ENCODE measurements at regions not wholly inside any gene's neighbourhood (a gene's known extent, or its start where the extent isn't known, plus 50 kb on each side); places are given as distances from the start of the nearest gene placed in this dataset.

DNA sequence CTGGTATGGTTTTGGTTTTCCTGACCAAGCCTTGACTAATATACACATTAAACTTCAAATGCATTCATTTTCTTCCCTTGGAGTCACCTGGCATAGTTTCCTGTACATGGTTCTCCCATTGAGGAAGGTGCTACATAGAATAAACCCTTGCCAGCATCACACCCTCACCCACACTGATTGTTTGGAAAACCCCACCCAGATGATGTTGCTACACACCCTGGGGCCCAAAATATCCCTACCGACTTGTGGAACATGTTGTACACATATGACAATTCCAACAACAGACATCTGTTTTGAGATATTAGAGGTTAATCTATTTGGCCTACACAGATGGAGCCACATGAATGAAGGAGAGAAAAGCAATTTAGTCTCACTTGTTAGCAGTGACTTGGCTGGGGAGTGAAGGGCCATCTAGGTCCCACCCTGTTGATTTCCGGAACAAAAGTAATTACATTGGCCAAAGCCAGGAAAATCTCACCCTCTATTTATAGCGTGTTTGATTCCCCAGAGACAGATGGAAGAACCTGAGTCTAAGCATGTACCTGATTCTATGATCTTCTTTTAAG lies 606.0 kb upstream of the BTBD3 start:
- peaks cover 5% of the 10 kb centered on the region; the same call in 1 of the 2 replicates for H3K9me2 ChIP-seq
- H3K36me3 ChIP-seq (replicated peaks in 1 of 2; ENCODE audit: control insufficient read depth in 1 of 2, insufficient read depth in 2 of 2, low read length in 1 of 2) = no peaks in the 10 kb centered on the region
- no peaks in the 10 kb centered on the region for H3K79me2 ChIP-seq (ENCODE audit: insufficient read depth)
- H3F3A ChIP-seq (replicated peaks; ENCODE audit: insufficient read depth) = no peaks in the 10 kb centered on the region
- 46% methylated on average over 3 of the region's 3 CpGs for WGBS (ENCODE audit: low lambda C conversion rate)
- TF ChIP-seq RFX5 (IDR thresholded peaks at IDR 0.05; ENCODE audit: low read length) (no peak), EP300 (IDR thresholded peaks at IDR 0.05; ENCODE audit: borderline replicate concordance in 1 of 2, low read depth in 1 of 2, low read length in 1 of 2) (no peak), MXI1 (IDR thresholded peaks at IDR 0.05; ENCODE audit: low read depth, low read length) (no peak), FOSL2 (IDR thresholded peaks at IDR 0.05; ENCODE audit: borderline replicate concordance, low read depth) (no peak), SMC3 (IDR thresholded peaks at IDR 0.05; ENCODE audit: low read depth, low read length) (no peak), TCF12 (IDR thresholded peaks at IDR 0.05) (no peak), TEAD4 (IDR thresholded peaks at IDR 0.05; ENCODE audit: borderline replicate concordance, insufficient read depth) (no peak)
- TF ChIP-seq, protein P1, sequence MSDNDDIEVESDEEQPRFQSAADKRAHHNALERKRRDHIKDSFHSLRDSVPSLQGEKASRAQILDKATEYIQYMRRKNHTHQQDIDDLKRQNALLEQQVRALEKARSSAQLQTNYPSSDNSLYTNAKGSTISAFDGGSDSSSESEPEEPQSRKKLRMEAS (IDR thresholded peaks at IDR 0.05; ENCODE audit: low read depth) = no peak
- H3K9ac ChIP-seq = no peak overlapping the region
- POLR2A ChIA-PET = no interaction called here
- H3K27me3 ChIP-seq (ENCODE audit: insufficient read depth) = no peaks in the 10 kb centered on the region
- no peak overlapping the region for H3K27ac ChIP-seq (ENCODE audit: low read depth in 2 of 2, low read length in 1 of 2)
- H3K9me3 ChIP-seq = 0 out of 2 replicates have a peak, but pooled peaks cover 3% of the 10 kb centered on the region
- no peak overlapping the region for H3K4me2 ChIP-seq
- H3K4me1 ChIP-seq (ENCODE audit: control insufficient read depth in 1 of 2, insufficient read depth in 2 of 2, low read depth in 1 of 2, low read length in 1 of 2) = no peaks in the 10 kb centered on the region
- DNase-seq = no peak
- H2AFZ ChIP-seq (ENCODE audit: low read depth) = no peak overlapping the region
- CTCF ChIA-PET = interaction anchor here (0.6 kb wide), 1 partner anchor 232 kb away, joined by 3 read pairs; no protein-coding TSS in a partner anchor
- no peaks in the 10 kb centered on the region for H4K20me1 ChIP-seq (ENCODE audit: insufficient read depth)
- no peak overlapping the region for H3K4me3 ChIP-seq (ENCODE audit: low read depth in 2 of 2, low read length in 1 of 2)

DNA sequence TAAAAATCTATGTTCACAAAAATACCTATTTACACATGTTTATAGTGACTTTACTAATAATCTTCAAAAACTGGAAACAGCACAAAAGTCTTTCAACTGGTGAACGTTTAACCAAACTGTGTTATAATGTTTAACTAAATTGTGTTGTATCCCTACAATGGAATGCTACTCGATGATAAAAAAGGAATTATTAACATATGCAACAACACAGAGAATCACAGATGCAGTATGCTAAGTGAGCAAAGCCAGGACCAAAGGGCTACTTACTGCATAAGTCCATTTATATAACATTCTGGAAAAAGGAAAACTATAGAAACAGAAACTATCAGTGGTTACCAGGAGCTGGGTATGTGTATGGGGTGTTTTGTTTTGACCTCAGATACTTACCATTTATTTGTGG lies 602.2 kb upstream of the BTBD3 start:
- Histone ChIP-seq H3F3A (replicated peaks; ENCODE audit: insufficient read depth) (no peaks in the 10 kb centered on the region), H3K27ac (ENCODE audit: low read depth in 2 of 2, low read length in 1 of 2) (no peak overlapping the region), H3K79me2 (ENCODE audit: insufficient read depth) (no peaks in the 10 kb centered on the region), H3K9me2 (peaks cover 5% of the 10 kb centered on the region; the same call in 1 of the 2 replicates), H3K27me3 (ENCODE audit: insufficient read depth) (no peaks in the 10 kb centered on the region), H2AFZ (ENCODE audit: low read depth) (no peak overlapping the region), H3K4me2 (no peak overlapping the region), H3K9ac (no peak overlapping the region), H3K4me1 (ENCODE audit: control insufficient read depth in 1 of 2, insufficient read depth in 2 of 2, low read depth in 1 of 2, low read length in 1 of 2) (no peaks in the 10 kb centered on the region), H3K4me3 (ENCODE audit: low read depth in 2 of 2, low read length in 1 of 2) (no peak overlapping the region), H4K20me1 (ENCODE audit: insufficient read depth) (no peaks in the 10 kb centered on the region), H3K36me3 (replicated peaks in 1 of 2; ENCODE audit: control insufficient read depth in 1 of 2, insufficient read depth in 2 of 2, low read length in 1 of 2) (no peaks in the 10 kb centered on the region), H3K9me3 (0 out of 2 replicates have a peak, but pooled peaks cover 3% of the 10 kb centered on the region)
- DNase-seq = no peak
- ChIA-PET POLR2A (no interaction called here), CTCF (no interaction called here)
- 17% methylated on average over 2 of the region's 2 CpGs for WGBS (ENCODE audit: low lambda C conversion rate)
- TF ChIP-seq, protein P2, sequence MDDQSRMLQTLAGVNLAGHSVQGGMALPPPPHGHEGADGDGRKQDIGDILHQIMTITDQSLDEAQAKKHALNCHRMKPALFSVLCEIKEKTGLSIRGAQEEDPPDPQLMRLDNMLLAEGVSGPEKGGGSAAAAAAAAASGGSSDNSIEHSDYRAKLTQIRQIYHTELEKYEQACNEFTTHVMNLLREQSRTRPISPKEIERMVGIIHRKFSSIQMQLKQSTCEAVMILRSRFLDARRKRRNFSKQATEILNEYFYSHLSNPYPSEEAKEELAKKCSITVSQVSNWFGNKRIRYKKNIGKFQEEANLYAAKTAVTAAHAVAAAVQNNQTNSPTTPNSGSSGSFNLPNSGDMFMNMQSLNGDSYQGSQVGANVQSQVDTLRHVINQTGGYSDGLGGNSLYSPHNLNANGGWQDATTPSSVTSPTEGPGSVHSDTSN (IDR thresholded peaks at IDR 0.05) = no peak
- TF ChIP-seq TAF1 (IDR thresholded peaks at IDR 0.05; ENCODE audit: borderline replicate concordance, low read depth, low read length) = no peak
- TF ChIP-seq NFIC (IDR thresholded peaks at IDR 0.05; ENCODE audit: borderline replicate concordance) = no peak
- TF ChIP-seq, protein P3, sequence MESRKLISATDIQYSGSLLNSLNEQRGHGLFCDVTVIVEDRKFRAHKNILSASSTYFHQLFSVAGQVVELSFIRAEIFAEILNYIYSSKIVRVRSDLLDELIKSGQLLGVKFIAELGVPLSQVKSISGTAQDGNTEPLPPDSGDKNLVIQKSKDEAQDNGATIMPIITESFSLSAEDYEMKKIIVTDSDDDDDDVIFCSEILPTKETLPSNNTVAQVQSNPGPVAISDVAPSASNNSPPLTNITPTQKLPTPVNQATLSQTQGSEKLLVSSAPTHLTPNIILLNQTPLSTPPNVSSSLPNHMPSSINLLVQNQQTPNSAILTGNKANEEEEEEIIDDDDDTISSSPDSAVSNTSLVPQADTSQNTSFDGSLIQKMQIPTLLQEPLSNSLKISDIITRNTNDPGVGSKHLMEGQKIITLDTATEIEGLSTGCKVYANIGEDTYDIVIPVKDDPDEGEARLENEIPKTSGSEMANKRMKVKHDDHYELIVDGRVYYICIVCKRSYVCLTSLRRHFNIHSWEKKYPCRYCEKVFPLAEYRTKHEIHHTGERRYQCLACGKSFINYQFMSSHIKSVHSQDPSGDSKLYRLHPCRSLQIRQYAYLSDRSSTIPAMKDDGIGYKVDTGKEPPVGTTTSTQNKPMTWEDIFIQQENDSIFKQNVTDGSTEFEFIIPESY (IDR thresholded peaks at IDR 0.05; ENCODE audit: borderline replicate concordance, low read depth) = no peak
- no peak for TF ChIP-seq SMC3 (IDR thresholded peaks at IDR 0.05; ENCODE audit: low read depth, low read length)
- TF ChIP-seq RAD21 (IDR thresholded peaks at IDR 0.05; ENCODE audit: low read length) = no peak
- TF ChIP-seq SIN3A (IDR thresholded peaks at IDR 0.05; ENCODE audit: borderline replicate concordance, low read depth, low read length) = no peak
- TF ChIP-seq, protein P4, sequence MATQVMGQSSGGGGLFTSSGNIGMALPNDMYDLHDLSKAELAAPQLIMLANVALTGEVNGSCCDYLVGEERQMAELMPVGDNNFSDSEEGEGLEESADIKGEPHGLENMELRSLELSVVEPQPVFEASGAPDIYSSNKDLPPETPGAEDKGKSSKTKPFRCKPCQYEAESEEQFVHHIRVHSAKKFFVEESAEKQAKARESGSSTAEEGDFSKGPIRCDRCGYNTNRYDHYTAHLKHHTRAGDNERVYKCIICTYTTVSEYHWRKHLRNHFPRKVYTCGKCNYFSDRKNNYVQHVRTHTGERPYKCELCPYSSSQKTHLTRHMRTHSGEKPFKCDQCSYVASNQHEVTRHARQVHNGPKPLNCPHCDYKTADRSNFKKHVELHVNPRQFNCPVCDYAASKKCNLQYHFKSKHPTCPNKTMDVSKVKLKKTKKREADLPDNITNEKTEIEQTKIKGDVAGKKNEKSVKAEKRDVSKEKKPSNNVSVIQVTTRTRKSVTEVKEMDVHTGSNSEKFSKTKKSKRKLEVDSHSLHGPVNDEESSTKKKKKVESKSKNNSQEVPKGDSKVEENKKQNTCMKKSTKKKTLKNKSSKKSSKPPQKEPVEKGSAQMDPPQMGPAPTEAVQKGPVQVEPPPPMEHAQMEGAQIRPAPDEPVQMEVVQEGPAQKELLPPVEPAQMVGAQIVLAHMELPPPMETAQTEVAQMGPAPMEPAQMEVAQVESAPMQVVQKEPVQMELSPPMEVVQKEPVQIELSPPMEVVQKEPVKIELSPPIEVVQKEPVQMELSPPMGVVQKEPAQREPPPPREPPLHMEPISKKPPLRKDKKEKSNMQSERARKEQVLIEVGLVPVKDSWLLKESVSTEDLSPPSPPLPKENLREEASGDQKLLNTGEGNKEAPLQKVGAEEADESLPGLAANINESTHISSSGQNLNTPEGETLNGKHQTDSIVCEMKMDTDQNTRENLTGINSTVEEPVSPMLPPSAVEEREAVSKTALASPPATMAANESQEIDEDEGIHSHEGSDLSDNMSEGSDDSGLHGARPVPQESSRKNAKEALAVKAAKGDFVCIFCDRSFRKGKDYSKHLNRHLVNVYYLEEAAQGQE (IDR thresholded peaks at IDR 0.05; ENCODE audit: low read depth, low read length) = no peak
- no peak for TF ChIP-seq FOSL2 (IDR thresholded peaks at IDR 0.05; ENCODE audit: borderline replicate concordance, low read depth)
- no peak for TF ChIP-seq YY1 (IDR thresholded peaks at IDR 0.05; ENCODE audit: low read depth)
- no peak for TF ChIP-seq RCOR1 (IDR thresholded peaks at IDR 0.05; ENCODE audit: low read length)
- no peak for TF ChIP-seq NRF1 (IDR thresholded peaks at IDR 0.05; ENCODE audit: low read depth, low read length)
- TF ChIP-seq EZH2phosphoT487 (IDR thresholded peaks at IDR 0.05; ENCODE audit: borderline replicate concordance, low read depth) = no peak
- TF ChIP-seq GABPA (IDR thresholded peaks at IDR 0.05; ENCODE audit: low read depth) = no peak
